ENCODE measurements at regions not wholly inside any gene's neighbourhood (a gene's known extent, or its start where the extent isn't known, plus 50 kb on each side); places are given as distances from the start of the nearest gene placed in this dataset.
"Not testable (repeated sequence)": the region's sequence is repeated elsewhere in the genome, so short reads cannot be mapped to it uniquely, and the experiment has no call there.

- Histone ChIP-seq H3K4me2 (ENCODE audit: low read length) (no peak overlapping the region), H3K23ac (ENCODE audit: low read length) (no peak overlapping the region), H3K79me1 (ENCODE audit: low read length) (no peaks in the 10 kb centered on the region), H3K36me3 (ENCODE audit: control insufficient read depth, insufficient read depth, low read length) (no peaks in the 10 kb centered on the region), H2BK120ac (ENCODE audit: low read depth, low read length) (no peak overlapping the region), H3K4me1 (ENCODE audit: control insufficient read depth, low read depth, low read length) (no peaks in the 10 kb centered on the region), H3K18ac (ENCODE audit: low read length) (no peak overlapping the region), H3K27me3 (ENCODE audit: insufficient read depth, low read length, poor library complexity) (no peaks in the 10 kb centered on the region), H3K4me3 (ENCODE audit: low read length) (no peak overlapping the region), H2AK5ac (ENCODE audit: low read length) (no peak overlapping the region), H2BK5ac (ENCODE audit: low read length) (no peak overlapping the region), H3K79me2 (ENCODE audit: control insufficient read depth, insufficient read depth, low read length) (no peaks in the 10 kb centered on the region), H3K27ac (ENCODE audit: low read depth, low read length) (no peak overlapping the region), H2BK15ac (replicated peaks; ENCODE audit: low read depth) (no peak overlapping the region), H4K5ac (ENCODE audit: low read length) (no peak overlapping the region), H4K8ac (ENCODE audit: low read depth, low read length) (no peak overlapping the region), H3K56ac (ENCODE audit: low read length) (no peak overlapping the region), H3K9ac (ENCODE audit: low read length) (no peak overlapping the region), H3K4ac (ENCODE audit: low read depth, low read length) (no peak overlapping the region)
- no peak for DNase-seq
- no CpG with 5 or more reads among the region's 13 CpGs for WGBS (ENCODE audit: extremely low coverage, insufficient coverage, low lambda C conversion rate)
Measured at GRCh38 chr19:32070101-32070500, 275.3 kb upstream of the ZNF507 start.

- Histone ChIP-seq H3K79me2 (ENCODE audit: control insufficient read depth, insufficient read depth, low read length) (no peaks in the 10 kb centered on the region), H3K18ac (ENCODE audit: low read length) (no peak overlapping the region), H3K9ac (ENCODE audit: low read length) (no peak overlapping the region), H3K4me1 (ENCODE audit: control insufficient read depth, low read depth, low read length) (no peaks in the 10 kb centered on the region), H2AK5ac (ENCODE audit: low read length) (no peak overlapping the region), H3K27me3 (ENCODE audit: insufficient read depth, low read length, poor library complexity) (no peaks in the 10 kb centered on the region), H3K79me1 (ENCODE audit: low read length) (no peaks in the 10 kb centered on the region), H3K4ac (ENCODE audit: low read depth, low read length) (no peak overlapping the region), H3K27ac (ENCODE audit: low read depth, low read length) (no peak overlapping the region), H3K36me3 (ENCODE audit: control insufficient read depth, insufficient read depth, low read length) (no peaks in the 10 kb centered on the region), H2BK5ac (ENCODE audit: low read length) (no peak overlapping the region), H2BK15ac (replicated peaks; ENCODE audit: low read depth) (no peak overlapping the region), H4K8ac (ENCODE audit: low read depth, low read length) (no peak overlapping the region), H3K23ac (ENCODE audit: low read length) (no peak overlapping the region), H2BK120ac (ENCODE audit: low read depth, low read length) (no peak overlapping the region), H3K56ac (ENCODE audit: low read length) (no peak overlapping the region), H3K4me3 (ENCODE audit: low read length) (no peak overlapping the region), H3K4me2 (ENCODE audit: low read length) (no peak overlapping the region), H4K5ac (ENCODE audit: low read length) (no peak overlapping the region)
- no CpG with 5 or more reads among the region's 9 CpGs for WGBS (ENCODE audit: extremely low coverage, insufficient coverage, low lambda C conversion rate)
- DNase-seq: no peak
Measured at GRCh38 chr19:32082028-32082427, 263.4 kb upstream of the ZNF507 start.

- not testable (repeated sequence) for H3K27me3 ChIP-seq (ENCODE audit: insufficient read depth, low read length, poor library complexity); H3K56ac ChIP-seq (ENCODE audit: low read length); H3K9ac ChIP-seq (ENCODE audit: low read length); H3K4me3 ChIP-seq (ENCODE audit: low read length); H3K27ac ChIP-seq (ENCODE audit: low read depth, low read length); H3K4me2 ChIP-seq (ENCODE audit: low read length); H3K79me1 ChIP-seq (ENCODE audit: low read length); H3K4ac ChIP-seq (ENCODE audit: low read depth, low read length); H2BK120ac ChIP-seq (ENCODE audit: low read depth, low read length); DNase-seq; H2BK15ac ChIP-seq (replicated peaks; ENCODE audit: low read depth); H3K4me1 ChIP-seq (ENCODE audit: control insufficient read depth, low read depth, low read length); H4K5ac ChIP-seq (ENCODE audit: low read length); H2BK5ac ChIP-seq (ENCODE audit: low read length); H4K8ac ChIP-seq (ENCODE audit: low read depth, low read length); H3K18ac ChIP-seq (ENCODE audit: low read length); H3K36me3 ChIP-seq (ENCODE audit: control insufficient read depth, insufficient read depth, low read length); H2AK5ac ChIP-seq (ENCODE audit: low read length); H3K79me2 ChIP-seq (ENCODE audit: control insufficient read depth, insufficient read depth, low read length); H3K23ac ChIP-seq (ENCODE audit: low read length)
- WGBS (ENCODE audit: extremely low coverage, insufficient coverage, low lambda C conversion rate): no CpG with 5 or more reads among the region's 1 CpG
Measured at GRCh38 chr19:32084756-32085363, 260.6 kb upstream of the ZNF507 start.

- Histone ChIP-seq H3K56ac (ENCODE audit: low read length) (no peak overlapping the region), H2BK5ac (ENCODE audit: low read length) (no peak overlapping the region), H3K18ac (ENCODE audit: low read length) (no peak overlapping the region), H3K4me3 (ENCODE audit: low read length) (no peak overlapping the region), H3K4me1 (ENCODE audit: control insufficient read depth, low read depth, low read length) (no peaks in the 10 kb centered on the region), H3K23ac (ENCODE audit: low read length) (no peak overlapping the region), H2BK120ac (ENCODE audit: low read depth, low read length) (no peak overlapping the region), H2BK15ac (replicated peaks; ENCODE audit: low read depth) (no peak overlapping the region), H3K79me1 (ENCODE audit: low read length) (no peaks in the 10 kb centered on the region), H4K5ac (ENCODE audit: low read length) (no peak overlapping the region), H2AK5ac (ENCODE audit: low read length) (no peak overlapping the region), H3K9ac (ENCODE audit: low read length) (no peak overlapping the region), H3K4me2 (ENCODE audit: low read length) (no peak overlapping the region), H3K4ac (ENCODE audit: low read depth, low read length) (no peak overlapping the region), H3K79me2 (ENCODE audit: control insufficient read depth, insufficient read depth, low read length) (no peaks in the 10 kb centered on the region), H3K36me3 (ENCODE audit: control insufficient read depth, insufficient read depth, low read length) (no peaks in the 10 kb centered on the region), H4K8ac (ENCODE audit: low read depth, low read length) (no peak overlapping the region), H3K27ac (ENCODE audit: low read depth, low read length) (no peak overlapping the region), H3K27me3 (ENCODE audit: insufficient read depth, low read length, poor library complexity) (no peaks in the 10 kb centered on the region)
- no CpG with 5 or more reads among the region's 12 CpGs for WGBS (ENCODE audit: extremely low coverage, insufficient coverage, low lambda C conversion rate)
- DNase-seq: no peak
Measured at GRCh38 chr19:32091241-32091640, 254.2 kb upstream of the ZNF507 start.

- Histone ChIP-seq H3K56ac (ENCODE audit: low read length) (no peak overlapping the region), H4K5ac (ENCODE audit: low read length) (no peak overlapping the region), H3K9ac (ENCODE audit: low read length) (no peak overlapping the region), H3K27ac (ENCODE audit: low read depth, low read length) (no peak overlapping the region), H2BK120ac (ENCODE audit: low read depth, low read length) (no peak overlapping the region), H2BK15ac (replicated peaks; ENCODE audit: low read depth) (no peak overlapping the region), H3K4me1 (ENCODE audit: control insufficient read depth, low read depth, low read length) (no peaks in the 10 kb centered on the region), H2AK5ac (ENCODE audit: low read length) (no peak overlapping the region), H3K36me3 (ENCODE audit: control insufficient read depth, insufficient read depth, low read length) (no peaks in the 10 kb centered on the region), H3K18ac (ENCODE audit: low read length) (no peak overlapping the region), H3K27me3 (ENCODE audit: insufficient read depth, low read length, poor library complexity) (no peaks in the 10 kb centered on the region), H3K79me1 (ENCODE audit: low read length) (no peaks in the 10 kb centered on the region), H4K8ac (ENCODE audit: low read depth, low read length) (no peak overlapping the region), H3K79me2 (ENCODE audit: control insufficient read depth, insufficient read depth, low read length) (no peaks in the 10 kb centered on the region), H3K23ac (ENCODE audit: low read length) (no peak overlapping the region), H3K4ac (ENCODE audit: low read depth, low read length) (no peak overlapping the region), H3K4me2 (ENCODE audit: low read length) (no peak overlapping the region), H2BK5ac (ENCODE audit: low read length) (no peak overlapping the region), H3K4me3 (ENCODE audit: low read length) (no peak overlapping the region)
- no peak for DNase-seq
- no CpG with 5 or more reads among the region's 4 CpGs for WGBS (ENCODE audit: extremely low coverage, insufficient coverage, low lambda C conversion rate)
Measured at GRCh38 chr19:32097011-32097410, 248.4 kb upstream of the ZNF507 start.

- Histone ChIP-seq H3K4me3 (ENCODE audit: low read length) (no peak overlapping the region), H3K36me3 (ENCODE audit: control insufficient read depth, insufficient read depth, low read length) (no peaks in the 10 kb centered on the region), H3K79me1 (ENCODE audit: low read length) (no peaks in the 10 kb centered on the region), H3K9ac (ENCODE audit: low read length) (no peak overlapping the region), H4K5ac (ENCODE audit: low read length) (no peak overlapping the region), H4K8ac (ENCODE audit: low read depth, low read length) (no peak overlapping the region), H3K4me1 (ENCODE audit: control insufficient read depth, low read depth, low read length) (no peaks in the 10 kb centered on the region), H3K56ac (ENCODE audit: low read length) (no peak overlapping the region), H2BK120ac (ENCODE audit: low read depth, low read length) (no peak overlapping the region), H2BK5ac (ENCODE audit: low read length) (no peak overlapping the region), H2AK5ac (ENCODE audit: low read length) (no peak overlapping the region), H3K23ac (ENCODE audit: low read length) (no peak overlapping the region), H3K4ac (ENCODE audit: low read depth, low read length) (no peak overlapping the region), H2BK15ac (replicated peaks; ENCODE audit: low read depth) (no peak overlapping the region), H3K27ac (ENCODE audit: low read depth, low read length) (no peak overlapping the region), H3K4me2 (ENCODE audit: low read length) (no peak overlapping the region), H3K79me2 (ENCODE audit: control insufficient read depth, insufficient read depth, low read length) (no peaks in the 10 kb centered on the region), H3K27me3 (ENCODE audit: insufficient read depth, low read length, poor library complexity) (no peaks in the 10 kb centered on the region), H3K18ac (ENCODE audit: low read length) (no peak overlapping the region)
- WGBS (ENCODE audit: extremely low coverage, insufficient coverage, low lambda C conversion rate): no CpG with 5 or more reads among the region's 2 CpGs
- no peak for DNase-seq
Measured at GRCh38 chr19:32097620-32098019, 247.8 kb upstream of the ZNF507 start.

Measured in mesendoderm (in vitro differentiated cells).